ENCODE measurements at regions not wholly inside any gene's neighbourhood (a gene's known extent, or its start where the extent isn't known, plus 50 kb on each side); places are given as distances from the start of the nearest gene placed in this dataset.
"Not testable (repeated sequence)": the region's sequence is repeated elsewhere in the genome, so short reads cannot be mapped to it uniquely, and the experiment has no call there.

- DNase-seq, H3K36me3 Mint-ChIP-seq, POLR2A ChIA-PET, H3K4me3 Mint-ChIP-seq, H3K4me1 Mint-ChIP-seq, H3K27ac Mint-ChIP-seq, ATAC-seq: not testable (repeated sequence)
- H3K9me3 Mint-ChIP-seq = peaks cover 0 to 26% (median 4%) of the 10 kb centered on the region in 9 donors
- peaks cover 18 to 64% (median 36%) of the 10 kb centered on the region in 5 donors for H3K27me3 Mint-ChIP-seq
These were observed 152.0 kb upstream of the ATP2B2 start for GRCh38 chr3:10657339-10657738.

- Mint-ChIP-seq H3K9me3 (peaks cover 0 to 4% (median 0%) of the 10 kb centered on the region in 9 donors), H3K27ac (no peak overlapping the region), H3K4me3 (no peak overlapping the region), H3K36me3 (no peaks in the 10 kb centered on the region), H3K4me1 (peaks cover 3 to 9% (median 4%) of the 10 kb centered on the region in 4 donors), H3K27me3 (peaks cover 8 to 35% (median 33%) of the 10 kb centered on the region in 5 donors)
- DNase-seq (no peak), ATAC-seq (no peak)
- POLR2A ChIA-PET = no interaction called here
These were observed 150.4 kb upstream of the SLC6A11 start for GRCh38 chr3:10665592-10665991.

GRCh38 chr3:10666621-10667020 lies 149.4 kb upstream of the SLC6A11 start:
- H3K4me1 Mint-ChIP-seq = peaks cover 3 to 9% (median 4%) of the 10 kb centered on the region in 4 donors
- peaks cover 0 to 4% (median 0%) of the 10 kb centered on the region in 9 donors for H3K9me3 Mint-ChIP-seq
- H3K27ac Mint-ChIP-seq = no peak overlapping the region
- H3K36me3 Mint-ChIP-seq = no peaks in the 10 kb centered on the region
- POLR2A ChIA-PET = no interaction called here
- H3K4me3 Mint-ChIP-seq = no peak overlapping the region
- H3K27me3 Mint-ChIP-seq = peaks cover 8 to 35% (median 25%) of the 10 kb centered on the region in 5 donors
- DNase-seq (no peak), ATAC-seq (no peak)

GRCh38 chr3:10667269-10667668 lies 148.8 kb upstream of the SLC6A11 start:
- no peak overlapping the region for H3K4me3 Mint-ChIP-seq
- no peaks in the 10 kb centered on the region for H3K36me3 Mint-ChIP-seq
- no peaks in the 10 kb centered on the region for H3K9me3 Mint-ChIP-seq
- DNase-seq (no peak), ATAC-seq (no peak)
- H3K4me1 Mint-ChIP-seq = peaks cover 3 to 9% (median 4%) of the 10 kb centered on the region in 4 donors
- peaks cover 8 to 35% (median 25%) of the 10 kb centered on the region in 5 donors for H3K27me3 Mint-ChIP-seq
- POLR2A ChIA-PET = no interaction called here
- no peak overlapping the region for H3K27ac Mint-ChIP-seq

GRCh38 chr3:10667901-10668476 lies 148.0 kb upstream of the SLC6A11 start:
- Mint-ChIP-seq H3K27me3 (peaks cover 8 to 38% (median 25%) of the 10 kb centered on the region in 5 donors), H3K4me3 (no peak overlapping the region), H3K27ac (no peak overlapping the region), H3K36me3 (no peaks in the 10 kb centered on the region), H3K9me3 (no peaks in the 10 kb centered on the region), H3K4me1 (peaks cover 3 to 9% (median 4%) of the 10 kb centered on the region in 4 donors)
- POLR2A ChIA-PET = no interaction called here
- DNase-seq = no peak
- no peak for ATAC-seq

GRCh38 chr3:10669490-10670048 lies 146.5 kb upstream of the SLC6A11 start:
- peaks cover 3 to 9% (median 4%) of the 10 kb centered on the region in 4 donors for H3K4me1 Mint-ChIP-seq
- ATAC-seq (no peak), DNase-seq (no peak)
- H3K27ac Mint-ChIP-seq = peak overlapping the region in 1 of 10 donors; percentile 70
- H3K4me3 Mint-ChIP-seq = no peak overlapping the region
- H3K9me3 Mint-ChIP-seq = no peaks in the 10 kb centered on the region
- POLR2A ChIA-PET = no interaction called here
- no peaks in the 10 kb centered on the region for H3K36me3 Mint-ChIP-seq
- peaks cover 8 to 33% (median 19%) of the 10 kb centered on the region in 5 donors for H3K27me3 Mint-ChIP-seq

- no peaks in the 10 kb centered on the region for H3K36me3 Mint-ChIP-seq
- H3K27me3 Mint-ChIP-seq = peaks cover 8 to 24% (median 10%) of the 10 kb centered on the region in 5 donors
- no peak overlapping the region for H3K27ac Mint-ChIP-seq
- no peak overlapping the region for H3K4me3 Mint-ChIP-seq
- POLR2A ChIA-PET = no interaction called here
- H3K4me1 Mint-ChIP-seq = no peaks in the 10 kb centered on the region
- DNase-seq (no peak), ATAC-seq (no peak)
- no peaks in the 10 kb centered on the region for H3K9me3 Mint-ChIP-seq
These were observed 143.6 kb upstream of the SLC6A11 start for GRCh38 chr3:10672422-10672821.

GRCh38 chr3:10674578-10674977 lies 141.4 kb upstream of the SLC6A11 start:
- no peak for DNase-seq
- Mint-ChIP-seq H3K27ac (no peak overlapping the region), H3K27me3 (peaks cover 4 to 24% (median 9%) of the 10 kb centered on the region in 5 donors), H3K9me3 (no peaks in the 10 kb centered on the region), H3K4me1 (no peaks in the 10 kb centered on the region), H3K36me3 (no peaks in the 10 kb centered on the region), H3K4me3 (no peak overlapping the region)
- ATAC-seq = no peak
- POLR2A ChIA-PET = no interaction called here

- no peaks in the 10 kb centered on the region for H3K36me3 Mint-ChIP-seq
- no peak for ATAC-seq
These were observed 139.1 kb upstream of the SLC6A11 start for GRCh38 chr3:10676905-10677304.

GRCh38 chr3:10678796-10679376 lies 137.1 kb upstream of the SLC6A11 start:
- H3K36me3 Mint-ChIP-seq = no peaks in the 10 kb centered on the region
- POLR2A ChIA-PET = no interaction called here
- no peaks in the 10 kb centered on the region for H3K9me3 Mint-ChIP-seq
- H3K4me1 Mint-ChIP-seq = no peaks in the 10 kb centered on the region
- DNase-seq (no peak), ATAC-seq (no peak)
- H3K4me3 Mint-ChIP-seq = no peak overlapping the region
- H3K27ac Mint-ChIP-seq = no peak overlapping the region
- peaks cover 4 to 20% (median 8%) of the 10 kb centered on the region in 5 donors for H3K27me3 Mint-ChIP-seq

More at GRCh38 chr3:10676905-10677304, 139.1 kb upstream of the SLC6A11 start:
- Mint-ChIP-seq H3K4me1 (no peaks in the 10 kb centered on the region), H3K27ac (no peak overlapping the region), H3K4me3 (no peak overlapping the region), H3K27me3 (peaks cover 4 to 24% (median 9%) of the 10 kb centered on the region in 5 donors), H3K9me3 (no peaks in the 10 kb centered on the region)
- DNase-seq = no peak
- POLR2A ChIA-PET = no interaction called here

GRCh38 chr3:10680796-10681195 lies 135.2 kb upstream of the SLC6A11 start:
- POLR2A ChIA-PET = no interaction called here
- ATAC-seq = no peak
- no peaks in the 10 kb centered on the region for H3K9me3 Mint-ChIP-seq

GRCh38 chr3:10682692-10683091 lies 133.3 kb upstream of the SLC6A11 start:
- Mint-ChIP-seq H3K4me1 (no peaks in the 10 kb centered on the region), H3K27me3 (peaks cover 0 to 26% (median 4%) of the 10 kb centered on the region in 5 donors), H3K9me3 (no peaks in the 10 kb centered on the region), H3K27ac (no peak overlapping the region), H3K4me3 (no peak overlapping the region), H3K36me3 (no peaks in the 10 kb centered on the region)
- POLR2A ChIA-PET = no interaction called here
- DNase-seq (no peak), ATAC-seq (no peak)

More at GRCh38 chr3:10680796-10681195, 135.2 kb upstream of the SLC6A11 start:
- H3K4me1 Mint-ChIP-seq = no peaks in the 10 kb centered on the region
- no peaks in the 10 kb centered on the region for H3K36me3 Mint-ChIP-seq
- H3K27ac Mint-ChIP-seq = no peak overlapping the region
- peaks cover 2 to 26% (median 6%) of the 10 kb centered on the region in 5 donors for H3K27me3 Mint-ChIP-seq
- H3K4me3 Mint-ChIP-seq = no peak overlapping the region
- no peak for DNase-seq

GRCh38 chr3:10683106-10683505 lies 132.9 kb upstream of the SLC6A11 start:
- DNase-seq (no peak), ATAC-seq (no peak)
- peaks cover 0 to 26% (median 4%) of the 10 kb centered on the region in 5 donors for H3K27me3 Mint-ChIP-seq
- H3K36me3 Mint-ChIP-seq = no peaks in the 10 kb centered on the region
- POLR2A ChIA-PET = no interaction called here
- no peaks in the 10 kb centered on the region for H3K9me3 Mint-ChIP-seq
- no peak overlapping the region for H3K4me3 Mint-ChIP-seq
- no peaks in the 10 kb centered on the region for H3K4me1 Mint-ChIP-seq
- no peak overlapping the region for H3K27ac Mint-ChIP-seq

Measured in naive thymus-derived CD8-positive, alpha-beta T cell (primary cell).